Calu3 (cell line): ENCODE measurements at regions not wholly inside any gene's neighbourhood (a gene's known extent, or its start where the extent isn't known, plus 50 kb on each side); places are given as distances from the start of the nearest gene placed in this dataset.
"Not testable (repeated sequence)": the region's sequence is repeated elsewhere in the genome, so short reads cannot be mapped to it uniquely, and the experiment has no call there.

Experiments used
- BruUV-seq: library from RNA; stranded (reverse); fragments of 400-500 nt; replicated peaks from 2 replicates; lab custom pipeline; 2021; lab: Mats Ljungman, UMichigan
- CTCF ChIA-PET: fragments of 300-600 bp; sonication (Branson Sonifier 250); formaldehyde crosslinking; loops from one replicate; lab custom pipeline; 2022; ENCODE audit warnings: antibody characterized with exemption; lab: Charles Lee
- DNase-seq: peaks from one replicate; pipeline ENCODE4 v3.0.0; 2022
- H3K27ac Mint-ChIP-seq: one replicate; pipeline ENCODE4 v1.8.0; 2022; ENCODE audit warnings: mixed read lengths; ENCODE audit not compliant: unreplicated experiment
- H3K27me3 Mint-ChIP-seq: one replicate; pipeline ENCODE4 v1.8.0; 2022; ENCODE audit warnings: mixed read lengths; ENCODE audit not compliant: unreplicated experiment
- H3K36me3 Mint-ChIP-seq: one replicate; pipeline ENCODE4 v1.8.0; 2022; ENCODE audit warnings: mild to moderate bottlenecking, moderate library complexity, mixed read lengths; ENCODE audit not compliant: insufficient read depth, unreplicated experiment
- H3K4me1 Mint-ChIP-seq: one replicate; pipeline ENCODE4 v1.8.0; 2022; ENCODE audit warnings: mild to moderate bottlenecking, low read depth, mixed read lengths; ENCODE audit not compliant: unreplicated experiment
- H3K4me3 Mint-ChIP-seq: one replicate; pipeline ENCODE4 v1.8.0; 2022; ENCODE audit warnings: mild to moderate bottlenecking, low read depth, moderate library complexity, mixed read lengths; ENCODE audit not compliant: unreplicated experiment
- H3K9me3 Mint-ChIP-seq: one replicate; pipeline ENCODE4 v1.8.0; 2022; ENCODE audit warnings: low read depth, mixed read lengths; ENCODE audit not compliant: unreplicated experiment
- intact Hi-C: fragments of 100-400 bp; cut with micrococcal nuclease; formaldehyde crosslinking; loops from one replicate; pipeline ENCODE4 v1.10.0; 2022; ENCODE audit not compliant: unreplicated experiment
- TF ChIP-seq, protein P1 (sequence below): fragments of 200-600 bp; IDR thresholded peaks from one replicate; pipeline ENCODE4 v1.8.0; 2022; ENCODE audit warnings: antibody characterized with exemption; ENCODE audit not compliant: unreplicated experiment

DNA sequence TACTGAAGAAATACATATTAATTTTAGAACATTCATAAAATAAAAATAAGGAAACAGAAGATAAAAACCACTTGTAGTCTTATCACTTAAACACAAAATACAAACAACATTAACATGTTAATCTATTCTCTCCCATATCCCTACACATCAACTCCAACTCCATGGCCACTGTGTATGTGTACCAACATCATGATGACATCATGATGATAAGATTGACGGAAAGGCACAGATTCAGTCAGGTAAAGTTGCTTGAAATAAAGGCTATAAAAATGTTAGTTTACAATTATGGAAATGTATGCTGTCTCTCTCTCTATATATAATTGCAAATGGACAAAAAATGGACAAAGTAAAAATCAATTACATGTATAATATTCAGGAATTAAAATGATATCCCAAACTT, 388.5 kb upstream of the UBE2E3 start:
- no peak overlapping the region for H3K27ac Mint-ChIP-seq
- H3K4me1 Mint-ChIP-seq, result no peaks in the 10 kb centered on the region
- H3K27me3 Mint-ChIP-seq, result no peaks in the 10 kb centered on the region
- intact Hi-C loops, result no loop called here
- CTCF ChIA-PET, result no interaction called here
- no peak overlapping the region for H3K4me3 Mint-ChIP-seq
- no peaks in the 10 kb centered on the region for H3K36me3 Mint-ChIP-seq
- no TSS peak for BruUV-seq
- TF ChIP-seq, protein P1, sequence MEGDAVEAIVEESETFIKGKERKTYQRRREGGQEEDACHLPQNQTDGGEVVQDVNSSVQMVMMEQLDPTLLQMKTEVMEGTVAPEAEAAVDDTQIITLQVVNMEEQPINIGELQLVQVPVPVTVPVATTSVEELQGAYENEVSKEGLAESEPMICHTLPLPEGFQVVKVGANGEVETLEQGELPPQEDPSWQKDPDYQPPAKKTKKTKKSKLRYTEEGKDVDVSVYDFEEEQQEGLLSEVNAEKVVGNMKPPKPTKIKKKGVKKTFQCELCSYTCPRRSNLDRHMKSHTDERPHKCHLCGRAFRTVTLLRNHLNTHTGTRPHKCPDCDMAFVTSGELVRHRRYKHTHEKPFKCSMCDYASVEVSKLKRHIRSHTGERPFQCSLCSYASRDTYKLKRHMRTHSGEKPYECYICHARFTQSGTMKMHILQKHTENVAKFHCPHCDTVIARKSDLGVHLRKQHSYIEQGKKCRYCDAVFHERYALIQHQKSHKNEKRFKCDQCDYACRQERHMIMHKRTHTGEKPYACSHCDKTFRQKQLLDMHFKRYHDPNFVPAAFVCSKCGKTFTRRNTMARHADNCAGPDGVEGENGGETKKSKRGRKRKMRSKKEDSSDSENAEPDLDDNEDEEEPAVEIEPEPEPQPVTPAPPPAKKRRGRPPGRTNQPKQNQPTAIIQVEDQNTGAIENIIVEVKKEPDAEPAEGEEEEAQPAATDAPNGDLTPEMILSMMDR, result no peak
- no peak for DNase-seq
- peaks cover 8% of the 10 kb centered on the region for H3K9me3 Mint-ChIP-seq

DNA sequence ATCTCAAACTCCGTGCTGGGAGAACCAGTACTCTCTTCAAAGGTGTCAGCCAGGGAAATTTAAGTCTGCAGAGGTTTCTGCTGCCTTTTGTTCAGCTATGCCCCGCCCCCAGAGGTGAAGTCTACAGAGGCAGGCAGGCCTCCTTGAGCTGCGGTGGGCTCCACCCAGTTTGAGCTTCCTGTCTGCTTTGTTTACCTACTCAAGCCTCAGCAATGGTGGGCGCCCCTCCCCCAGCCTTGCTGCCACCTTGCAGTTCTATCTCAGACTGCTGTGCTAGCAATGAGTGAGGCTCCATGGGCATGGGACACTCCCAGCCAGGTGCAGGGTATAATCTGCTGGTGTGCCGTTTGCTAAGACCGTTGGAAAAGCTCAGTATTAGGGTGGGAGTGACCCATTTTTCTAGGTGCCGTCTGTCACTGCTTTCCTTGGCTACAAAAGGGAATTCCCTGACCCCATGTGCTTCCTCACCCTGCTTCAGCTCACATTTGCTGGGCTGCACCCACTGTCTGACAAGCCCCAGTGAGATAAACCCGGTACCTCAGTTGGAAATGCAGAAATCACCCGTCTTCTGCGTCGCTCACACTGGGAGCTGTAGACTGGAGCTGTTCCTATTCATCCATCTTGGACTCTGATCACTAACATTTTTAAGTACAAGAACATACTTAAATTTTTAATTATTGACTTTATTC, 389.2 kb upstream of the UBE2E3 start:
- H3K27ac Mint-ChIP-seq, intact Hi-C loops, H3K27me3 Mint-ChIP-seq, BruUV-seq, H3K4me3 Mint-ChIP-seq, CTCF ChIA-PET, H3K9me3 Mint-ChIP-seq, H3K36me3 Mint-ChIP-seq, H3K4me1 Mint-ChIP-seq: not testable (repeated sequence)
- DNase-seq, result peak; percentile 34

DNA sequence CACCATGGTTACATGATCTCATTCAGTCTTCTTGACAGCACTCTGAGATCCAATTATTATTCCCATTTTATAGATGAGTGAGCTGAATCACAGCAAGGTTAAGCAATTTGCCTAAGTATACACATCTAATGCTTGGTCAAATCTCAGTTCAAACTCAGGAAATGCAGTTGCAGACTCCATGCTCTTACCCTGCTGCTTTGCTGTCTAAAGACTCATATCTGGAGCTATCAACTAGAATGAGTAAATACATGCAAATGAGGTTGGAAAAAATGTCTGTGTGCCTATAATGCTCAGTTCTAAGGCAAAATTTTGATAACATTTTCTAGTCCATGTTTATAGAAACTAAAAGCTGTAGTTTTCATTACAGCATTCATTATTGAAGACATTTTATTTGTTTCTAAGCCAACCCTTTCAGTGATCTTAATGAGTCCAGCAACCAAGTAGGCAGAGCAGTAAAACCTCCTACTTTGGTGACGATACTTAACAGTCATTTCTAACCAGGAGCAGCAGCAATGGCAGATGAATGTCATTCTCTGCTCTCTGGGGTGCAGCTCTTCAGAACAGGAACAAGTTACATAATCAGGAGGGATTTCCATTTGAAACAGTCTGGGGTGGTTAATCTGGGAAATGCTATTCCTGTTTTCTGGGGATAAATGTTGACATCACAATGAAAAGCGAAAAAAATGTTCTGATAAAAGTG, 396.8 kb upstream of the UBE2E3 start:
- H3K4me3 Mint-ChIP-seq, result no peak overlapping the region
- intact Hi-C loops, result no loop called here
- TF ChIP-seq, protein P1, result no peak
- no peak for DNase-seq
- CTCF ChIA-PET, result interaction anchor here (0.6 kb wide), 1 partner anchor 424 kb away, joined by 3 read pairs; no protein-coding TSS in a partner anchor
- BruUV-seq, result no TSS peak
- H3K4me1 Mint-ChIP-seq, result peaks cover 10% of the 10 kb centered on the region
- no peaks in the 10 kb centered on the region for H3K36me3 Mint-ChIP-seq
- H3K9me3 Mint-ChIP-seq, result peaks cover 6% of the 10 kb centered on the region
- no peak overlapping the region for H3K27ac Mint-ChIP-seq
- no peaks in the 10 kb centered on the region for H3K27me3 Mint-ChIP-seq

DNA sequence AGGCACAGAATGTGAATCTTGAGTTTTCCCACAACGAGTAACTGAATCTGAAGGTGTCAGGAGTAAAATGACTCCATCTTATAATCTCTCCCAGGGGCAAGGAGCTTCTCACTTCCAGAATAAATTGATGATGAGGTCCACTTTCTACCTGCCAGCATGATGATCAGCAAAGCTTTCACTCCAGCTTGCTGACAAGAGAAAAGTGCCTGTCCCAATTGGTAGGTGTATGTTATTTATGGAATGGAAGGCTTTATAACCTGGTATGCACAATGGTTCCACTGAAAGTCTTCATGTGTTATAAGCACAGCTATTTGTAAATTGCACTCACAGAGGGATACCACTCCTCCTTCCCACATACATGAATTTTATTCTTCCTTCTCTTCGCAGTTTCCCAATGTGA, 401.0 kb upstream of the UBE2E3 start:
- Mint-ChIP-seq H3K4me3 (no peak overlapping the region), H3K4me1 (peaks cover 52% of the 10 kb centered on the region), H3K27me3 (no peaks in the 10 kb centered on the region), H3K27ac (no peak overlapping the region), H3K9me3 (peaks cover 4% of the 10 kb centered on the region), H3K36me3 (peaks cover 5% of the 10 kb centered on the region)
- no TSS peak for BruUV-seq
- TF ChIP-seq, protein P1, result no peak
- intact Hi-C loops, result loop anchor here (5.0 kb wide), 2 partner anchors 287 to 403 kb away; partner anchors contain the start of gene UBE2E3
- DNase-seq, result no peak
- CTCF ChIA-PET, result interaction anchor here (0.7 kb wide), 1 partner anchor 59 kb away, joined by 3 read pairs; no protein-coding TSS in a partner anchor
